GM12891 (cell line): ENCODE measurements at regions not wholly inside any gene's neighbourhood (a gene's known extent, or its start where the extent isn't known, plus 50 kb on each side); places are given as distances from the start of the nearest gene placed in this dataset.

ENCODE experiments used
- DNase-seq: peaks from one replicate; pipeline ENCODE4 v3.0.0; 2011; ENCODE audit warnings: low spot score; ENCODE audit not compliant: insufficient read length
- FAIRE-seq: peaks from 2 replicates; lab custom pipeline; 2011; peaks lifted over from hg19 to GRCh38; lab: Jason Lieb, UNC
- PAX5 ChIP-seq: IDR thresholded peaks from 2 replicates; pipeline ENCODE4 v1.6.1; 2011; ENCODE audit warnings: low read length, moderate library complexity, mild to moderate bottlenecking; ENCODE audit not compliant: insufficient read depth, severe bottlenecking
- POLR2A ChIP-seq: IDR thresholded peaks from 2 replicates; pipeline ENCODE4 v1.6.1; 2011; ENCODE audit warnings: low read depth, low read length, control low read depth
- POLR2AphosphoS5 ChIP-seq: IDR thresholded peaks from 2 replicates; pipeline ENCODE4 v1.6.1; 2011; ENCODE audit warnings: low read depth, low read length, control low read depth
- POU2F2 ChIP-seq: IDR thresholded peaks from 2 replicates; pipeline ENCODE4 v1.6.1; 2011; ENCODE audit warnings: low read depth, mild to moderate bottlenecking, control low read depth, low read length, moderate library complexity
- SPI1 ChIP-seq: IDR thresholded peaks from 2 replicates; pipeline ENCODE4 v1.6.1; 2011; ENCODE audit warnings: low read depth, low read length, control low read depth
- TAF1 ChIP-seq: IDR thresholded peaks from 2 replicates; pipeline ENCODE4 v1.6.1; 2011; ENCODE audit warnings: low read depth, low read length, control low read depth

DNA sequence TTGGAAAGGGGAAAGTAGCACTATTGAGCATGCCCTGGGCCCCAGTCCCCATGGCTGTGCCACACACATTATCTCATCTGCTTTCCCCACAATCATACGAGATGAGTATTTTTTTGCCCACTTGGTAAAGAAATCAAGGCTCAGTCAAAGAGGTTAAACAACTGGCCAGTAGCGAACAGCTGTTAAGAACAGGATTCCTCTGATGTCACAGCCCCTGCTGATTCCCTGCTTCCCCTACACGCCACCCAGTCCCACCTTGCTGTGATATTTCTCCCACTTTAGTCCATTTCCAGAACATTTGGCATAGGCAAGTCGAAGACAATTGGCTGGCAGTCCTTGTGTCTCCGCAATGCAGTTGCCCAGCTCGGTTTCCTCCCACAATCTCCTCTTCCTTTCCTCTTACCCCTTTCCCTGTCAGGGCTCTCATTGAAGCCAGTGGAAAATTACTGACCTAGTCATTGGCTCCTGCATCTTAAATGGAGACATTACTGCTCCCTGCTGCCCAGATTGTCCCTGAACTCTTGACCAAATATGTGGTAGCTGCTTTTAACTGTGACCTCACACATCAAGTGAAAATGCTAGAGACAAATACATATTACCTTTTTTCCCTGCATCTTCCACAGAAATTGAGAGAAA is 56.5 kb upstream of the EEPD1 start:
- DNase-seq, result no peak
- no peak for FAIRE-seq
- no peak for TF ChIP-seq POU2F2
- TF ChIP-seq TAF1, result no peak
- TF ChIP-seq SPI1, result no peak
- no peak for TF ChIP-seq PAX5
- TF ChIP-seq POLR2A, result no peak
- TF ChIP-seq POLR2AphosphoS5, result no peak

DNA sequence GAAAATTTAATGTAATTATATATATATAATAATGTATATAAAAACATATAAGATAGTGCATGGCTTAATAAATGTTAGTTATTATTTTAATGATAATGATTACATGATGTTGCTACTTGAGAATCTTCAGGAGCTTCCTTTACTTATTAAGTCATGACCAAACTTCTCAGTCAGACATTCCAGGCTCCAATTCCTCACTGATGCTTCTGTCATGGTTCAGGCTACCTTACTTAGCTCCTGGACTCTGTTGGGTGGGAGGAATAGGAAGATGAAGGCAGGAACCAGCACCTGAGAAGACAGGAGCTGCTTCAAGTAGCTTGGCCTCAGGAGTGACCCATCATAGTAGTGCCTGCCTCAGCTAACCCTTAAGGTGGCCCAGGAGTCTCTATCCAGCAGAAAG is 55.0 kb upstream of the EEPD1 start:
- no peak for DNase-seq
- TF ChIP-seq POLR2A (no peak), PAX5 (no peak), POU2F2 (no peak), SPI1 (no peak), POLR2AphosphoS5 (no peak), TAF1 (no peak)
- no peak for FAIRE-seq

GRCh38 chr7:36100226-36100625 is 52.8 kb upstream of the EEPD1 start:
- no peak for TF ChIP-seq POLR2AphosphoS5
- no peak for TF ChIP-seq TAF1
- no peak for TF ChIP-seq POU2F2
- TF ChIP-seq POLR2A, result no peak
- TF ChIP-seq PAX5, result no peak
- no peak for TF ChIP-seq SPI1
- FAIRE-seq (no peak), DNase-seq (no peak)

GRCh38 chr7:36100634-36101033 is 52.4 kb upstream of the EEPD1 start:
- FAIRE-seq (no peak), DNase-seq (no peak)
- TF ChIP-seq PAX5 (no peak), POLR2AphosphoS5 (no peak), SPI1 (no peak), TAF1 (no peak)
